ENCODE measurements at regions not wholly inside any gene's neighbourhood (a gene's known extent, or its start where the extent isn't known, plus 50 kb on each side); places are given as distances from the start of the nearest gene placed in this dataset.

GRCh38 chr2:52859065-52859464 lies 908.5 kb upstream of the CHAC2 start:
- TF ChIP-seq CTCF (IDR thresholded peaks at IDR 0.05) (no peak), POLR2A (IDR thresholded peaks at IDR 0.05) (no peak)

Measured in lower leg skin (tissue), 3 donors.